ENCODE measurements at regions not wholly inside any gene's neighbourhood (a gene's known extent, or its start where the extent isn't known, plus 50 kb on each side); places are given as distances from the start of the nearest gene placed in this dataset.
"Not testable (repeated sequence)": the region's sequence is repeated elsewhere in the genome, so short reads cannot be mapped to it uniquely, and the experiment has no call there.

DNA sequence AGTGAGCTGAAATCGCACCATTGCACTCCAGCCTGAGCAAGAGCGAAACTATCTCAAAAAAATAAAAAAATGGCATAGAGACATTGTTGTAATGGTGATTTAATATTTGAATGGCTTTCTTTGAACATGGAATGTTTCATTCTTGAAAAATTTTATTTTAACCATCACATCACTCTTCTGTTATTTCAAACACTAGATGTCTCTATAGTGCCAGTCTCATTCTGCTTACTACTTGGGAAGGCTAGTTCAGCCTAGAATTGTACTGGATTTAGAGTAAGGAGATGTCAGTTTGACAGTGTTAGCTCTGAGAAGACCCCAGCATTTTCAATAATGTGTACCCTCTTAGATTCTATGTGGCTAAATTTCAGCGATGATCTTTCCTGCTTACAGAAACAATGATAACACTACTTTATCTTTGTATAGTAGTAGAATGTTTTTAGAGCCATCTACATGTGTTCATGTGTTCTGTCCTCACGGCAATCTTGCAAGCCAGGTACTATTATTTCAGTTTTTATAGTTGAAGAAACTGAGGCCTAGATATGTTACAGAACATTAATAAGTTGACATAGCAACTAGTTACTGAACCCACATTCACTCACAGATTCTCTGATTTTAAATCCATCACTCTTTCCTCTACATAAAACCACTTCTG is 142.9 kb upstream of the ZSWIM2 start:
- DNase-seq (ENCODE audit: low read depth), result no peak

DNA sequence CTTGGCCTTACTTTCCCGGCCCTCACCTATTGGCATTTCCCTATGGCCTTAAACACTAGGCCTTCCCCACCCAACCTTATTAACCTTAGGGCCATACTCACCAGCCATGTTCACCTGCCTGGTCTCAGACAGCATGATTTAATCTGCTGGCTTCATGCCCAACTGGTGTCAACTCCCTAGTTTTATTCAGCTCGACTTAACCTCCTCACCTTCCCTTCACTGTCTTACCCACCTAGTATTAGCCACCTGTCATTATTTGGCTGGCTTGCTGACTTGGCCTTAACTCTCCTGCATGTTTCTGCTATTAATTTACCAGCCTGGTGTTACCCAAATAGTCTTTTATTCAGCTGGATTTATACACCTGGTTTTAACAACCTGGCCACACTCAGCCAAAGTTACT is 136.0 kb upstream of the ZSWIM2 start:
- no peak for DNase-seq (ENCODE audit: low read depth)

DNA sequence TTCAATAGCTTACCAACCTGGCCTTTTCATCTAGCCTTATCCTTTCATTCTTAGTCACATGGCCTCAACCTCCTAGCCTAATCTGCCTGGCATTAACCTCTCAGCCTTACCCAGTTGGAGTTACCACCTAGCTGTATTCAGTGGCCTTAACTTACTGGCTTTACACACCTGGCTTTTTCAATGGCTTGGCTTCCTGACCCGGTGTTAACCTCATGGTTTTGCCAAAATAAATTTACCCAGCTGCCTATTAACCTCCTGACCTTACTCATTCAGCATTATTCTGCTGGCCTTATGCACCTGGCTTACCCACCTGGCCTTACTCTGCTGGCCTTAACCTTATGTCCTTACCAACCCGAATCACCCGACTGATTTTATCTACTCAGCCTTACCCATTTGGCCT is 135.5 kb upstream of the ZSWIM2 start:
- no peak for DNase-seq (ENCODE audit: low read depth)

- DNase-seq (ENCODE audit: low read depth), result no peak
These were observed 132.0 kb upstream of the ZSWIM2 start for GRCh38 chr2:186980787-186981550.

DNA sequence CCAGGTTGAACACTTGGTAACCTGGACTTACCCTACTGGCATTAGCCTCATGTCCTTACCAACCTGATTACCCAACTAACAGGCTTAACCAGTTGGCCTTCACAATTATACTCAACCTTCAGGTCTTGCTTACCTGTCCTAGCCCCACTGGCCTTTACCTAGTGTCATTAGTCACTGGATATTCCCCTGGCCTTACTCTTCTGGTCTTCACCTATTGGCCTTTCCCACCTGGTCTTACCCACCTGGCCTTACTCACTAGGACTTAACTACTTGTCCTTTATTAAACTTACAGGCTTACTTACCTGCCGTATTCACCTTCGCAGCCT is 131.1 kb upstream of the ZSWIM2 start:
- no peak for DNase-seq (ENCODE audit: low read depth)

GRCh38 chr2:186979439-186980116 is 130.6 kb upstream of the ZSWIM2 start:
- DNase-seq (ENCODE audit: low read depth), result no peak

- DNase-seq (ENCODE audit: low read depth), result no peak
These were observed 128.6 kb upstream of the ZSWIM2 start for GRCh38 chr2:186977433-186978045.

DNA sequence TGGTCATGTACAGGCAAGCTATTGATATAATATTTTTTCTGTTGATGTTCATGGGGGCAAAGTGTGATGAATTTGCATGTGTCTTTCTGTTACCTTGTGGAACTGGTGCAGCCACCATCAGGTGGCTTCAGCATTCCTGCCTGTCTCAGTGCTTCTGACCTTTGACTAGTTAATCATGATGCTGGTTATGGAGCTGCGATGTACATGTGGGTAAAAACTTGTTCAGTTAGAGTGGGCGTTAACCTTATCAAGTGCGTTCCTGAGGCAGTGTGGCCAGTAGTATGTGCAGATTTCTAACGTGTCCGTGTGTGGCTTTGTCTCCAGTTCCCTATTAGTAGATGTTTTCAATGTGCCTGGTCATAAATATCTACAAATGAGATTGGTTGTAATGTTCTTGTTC is 127.4 kb upstream of the ZSWIM2 start:
- no peak for DNase-seq (ENCODE audit: low read depth)

DNA sequence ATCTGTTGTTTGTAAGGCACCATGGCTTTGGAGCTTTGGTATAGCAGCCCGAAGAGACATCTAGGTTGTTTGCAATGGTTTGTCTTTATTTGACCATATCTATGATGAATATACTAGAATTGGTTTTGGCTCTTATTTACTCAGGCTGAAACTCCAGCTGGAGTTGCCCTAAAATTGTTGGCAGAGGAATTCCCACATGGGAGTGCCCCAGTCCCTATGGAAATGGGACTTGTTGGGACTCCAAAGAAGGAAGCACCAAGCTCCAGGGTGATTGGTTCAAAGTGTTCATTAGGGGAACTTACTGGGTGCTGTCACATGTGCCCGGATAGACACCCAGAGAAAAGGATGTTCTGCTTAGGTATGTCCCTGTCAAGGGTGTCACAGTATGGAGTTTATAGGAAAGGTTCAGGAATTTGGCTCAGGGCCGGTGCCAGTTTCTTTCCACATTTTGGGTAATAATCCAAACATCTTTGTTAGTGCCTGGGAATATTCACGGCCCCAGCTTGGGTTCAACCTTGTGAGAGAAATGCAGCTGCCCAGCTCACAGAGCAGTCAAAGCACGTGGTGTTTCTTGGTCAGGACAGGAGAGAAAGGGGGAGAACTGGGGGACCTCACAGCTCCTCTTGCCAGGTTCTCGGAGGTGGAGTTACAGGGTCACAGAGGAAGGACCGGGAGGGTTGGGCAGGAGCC is 123.5 kb upstream of the ZSWIM2 start:
- no peak for DNase-seq (ENCODE audit: low read depth)

- no peak for DNase-seq (ENCODE audit: low read depth)
These were observed 119.3 kb upstream of the ZSWIM2 start for GRCh38 chr2:186968277-186968676.

- DNase-seq (ENCODE audit: low read depth), result no peak
These were observed 117.0 kb upstream of the ZSWIM2 start for GRCh38 chr2:186966015-186966414.

GRCh38 chr2:186962085-186962747 is 113.2 kb upstream of the ZSWIM2 start:
- no peak for DNase-seq (ENCODE audit: low read depth)

DNA sequence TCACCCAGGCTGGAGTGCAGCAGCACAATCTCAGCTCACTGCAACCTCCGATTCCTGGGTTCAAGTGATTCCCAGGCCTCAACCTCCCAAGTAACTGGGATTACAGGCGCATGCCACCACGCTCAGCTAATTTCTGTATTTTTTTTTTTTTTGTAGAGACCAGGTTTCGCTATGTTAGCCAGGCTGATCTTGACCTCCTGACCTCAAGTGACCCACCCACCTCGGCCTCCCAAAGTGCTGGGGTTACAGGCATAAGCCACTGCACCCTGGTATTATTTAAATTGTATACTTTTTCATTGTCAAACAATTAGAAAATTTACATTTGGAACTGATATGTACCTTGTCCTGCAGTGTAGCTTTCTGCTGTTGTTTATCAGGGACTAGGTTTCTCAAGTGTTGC is 111.3 kb upstream of the ZSWIM2 start:
- DNase-seq (ENCODE audit: low read depth), result not testable (repeated sequence)

DNA sequence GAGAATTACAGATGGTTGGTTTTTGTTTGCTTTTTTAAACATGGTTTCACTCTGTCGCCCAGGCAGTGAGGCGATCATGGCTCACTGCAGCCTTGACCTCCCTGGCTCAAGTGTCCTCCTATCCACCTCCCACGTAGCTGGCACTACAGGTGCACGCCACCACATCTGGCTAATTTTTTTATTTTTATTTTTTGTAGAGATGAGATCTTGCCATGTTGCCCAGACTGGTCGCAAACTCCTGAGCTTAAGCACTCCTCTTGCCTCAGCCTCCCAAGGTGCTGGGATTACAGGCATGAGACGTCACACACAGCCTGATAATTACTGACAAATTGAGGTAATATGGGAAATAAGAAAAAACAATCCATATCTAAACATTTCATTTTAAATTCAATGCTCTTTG is 110.5 kb upstream of the ZSWIM2 start:
- DNase-seq (ENCODE audit: low read depth), result no peak

DNA sequence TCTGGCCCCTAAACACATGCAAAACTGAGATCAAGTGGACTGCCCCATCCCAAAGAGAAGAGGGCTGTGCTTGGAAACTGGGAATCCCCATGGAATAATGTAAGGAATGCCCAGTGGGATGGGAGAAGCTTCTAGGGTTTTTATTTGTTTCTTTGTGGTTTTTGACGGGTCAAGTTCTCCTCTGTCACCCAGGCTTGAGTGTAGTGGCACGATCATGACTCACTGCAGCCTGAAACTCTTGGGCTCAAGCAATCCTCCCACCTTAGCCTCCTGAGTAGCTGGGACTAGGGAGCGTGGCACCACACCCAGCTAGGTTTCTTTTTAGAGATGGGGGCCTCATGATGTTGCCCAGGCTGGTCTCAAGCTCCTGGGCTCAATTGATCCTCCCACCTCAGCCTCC is 101.7 kb upstream of the ZSWIM2 start:
- DNase-seq (ENCODE audit: low read depth), result no peak

GRCh38 chr2:186949726-186950256 is 100.8 kb upstream of the ZSWIM2 start:
- no peak for DNase-seq (ENCODE audit: low read depth)

GRCh38 chr2:186947516-186947915 is 98.5 kb upstream of the ZSWIM2 start:
- no peak for DNase-seq (ENCODE audit: low read depth)

GRCh38 chr2:186946896-186947467 is 98.0 kb upstream of the ZSWIM2 start:
- DNase-seq (ENCODE audit: low read depth), result no peak

GRCh38 chr2:186941853-186942252 is 92.9 kb upstream of the ZSWIM2 start:
- no peak for DNase-seq (ENCODE audit: low read depth)

GRCh38 chr2:186940463-186940862 is 91.5 kb upstream of the ZSWIM2 start:
- no peak for DNase-seq (ENCODE audit: low read depth)

DNA sequence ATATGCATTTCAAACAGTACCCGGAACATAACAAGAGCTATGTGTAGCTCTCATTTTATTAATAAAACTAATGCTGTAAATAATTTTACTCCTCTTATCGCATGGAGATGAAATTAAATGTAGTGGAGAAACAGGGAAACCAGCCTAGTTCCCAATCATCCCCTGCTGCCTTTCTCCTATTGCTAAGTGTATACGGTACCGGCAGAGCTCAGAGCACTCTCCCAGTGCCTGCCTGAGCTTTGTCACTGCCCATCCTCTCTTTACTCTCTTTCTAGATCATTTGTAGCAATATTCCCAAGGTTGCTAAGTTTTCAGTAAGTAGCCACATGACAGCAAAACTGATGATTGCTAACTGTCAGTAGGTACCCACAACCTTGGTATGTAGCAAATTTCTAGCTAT is 85.5 kb upstream of the ZSWIM2 start:
- no peak for DNase-seq (ENCODE audit: low read depth)

All from fibroblast of gingiva (primary cell).